K562 (cell line): ENCODE measurements at regions not wholly inside any gene's neighbourhood (a gene's known extent, or its start where the extent isn't known, plus 50 kb on each side); places are given as distances from the start of the nearest gene placed in this dataset.

ENCODE experiments used
- ATAC-seq: fragments of 200-7000 bp; cut with Tn5 transposase; 3 replicates; pipeline ENCODE4 v1.9.1; 2020; ENCODE audit warnings: moderate library complexity
- BruUV-seq: library from RNA; stranded (reverse); fragments of 400-500 nt; replicated peaks from 2 replicates; lab custom pipeline; 2021; lab: Mats Ljungman, UMichigan
- CTCF ChIA-PET: fragments of 300-600 bp; formaldehyde crosslinking; extraction: SDS; loops from one replicate; lab custom pipeline; 2021; ENCODE audit warnings: low intra/inter-chr PET ratio; lab: Yijun Ruan, JAX
- POLR2A ChIA-PET: fragments of 300-600, 350-650 bp; sonication (Branson Sonifier 250); formaldehyde crosslinking; extraction: SDS; loops from one replicate; lab custom pipeline; 2021; ENCODE audit warnings: antibody characterized with exemption, inconsistent platforms; lab: Yijun Ruan, JAX
- DNase-seq, 4 experiments: peaks; one replicate each; pipeline versions ENCODE4 v3.0.0 to v3.0.0-alpha.2; 2011 to 2018; ENCODE audit warnings: low spot score in 3 of 4, mixed read lengths in 3 of 4; ENCODE audit errors: extremely low read depth in 1 of 4
- FAIRE-seq: peaks from 2 replicates; lab custom pipeline; 2011; peaks lifted over from hg19 to GRCh38; lab: Jason Lieb, UNC
- H2AFZ ChIP-seq: 2 replicates; pipeline ENCODE4 v1.6.0; 2011; ENCODE audit warnings: low read depth, low read length, control low read depth, inconsistent platforms
- H3K27ac ChIP-seq: fragments of 200-600 bp; 3 replicates; pipeline ENCODE4 v1.8.0; 2011; ENCODE audit warnings: low read depth, mild to moderate bottlenecking, control low read depth, inconsistent platforms, low read length, moderate library complexity, mixed read lengths; ENCODE audit errors: extremely low read depth
- H3K27me3 ChIP-seq, 2 experiments: fragments of 300-600 bp in 1 of 2; 2 replicates in 1 of 2; 3 replicates in 1 of 2; pipeline versions ENCODE4 v1.6.0 to v1.8.0; 2011; ENCODE audit warnings: inconsistent platforms in 2 of 2, low read length in 2 of 2, mild to moderate bottlenecking in 1 of 2, mixed read lengths in 1 of 2, moderate library complexity in 1 of 2; ENCODE audit not compliant: control insufficient read depth in 2 of 2, insufficient read depth in 2 of 2
- H3K36me3 ChIP-seq: fragments of 300-600 bp; 3 replicates; pipeline ENCODE4 v1.8.0; 2011; ENCODE audit warnings: mild to moderate bottlenecking, low read length, inconsistent platforms; ENCODE audit not compliant: control insufficient read depth, insufficient read depth
- H3K4me1 ChIP-seq, 2 experiments: fragments of 200-600 bp in 1 of 2; replicated peaks in 1 of 2; 2 replicates in 1 of 2; 3 replicates in 1 of 2; pipeline versions ENCODE4 v1.5.1 to v1.8.0; 2011; ENCODE audit warnings: inconsistent platforms in 2 of 2, low read length in 2 of 2, mild to moderate bottlenecking in 1 of 2, mixed read lengths in 1 of 2, moderate library complexity in 1 of 2; ENCODE audit not compliant: control insufficient read depth in 2 of 2, insufficient read depth in 2 of 2
- H3K4me2 ChIP-seq: 2 replicates; pipeline ENCODE4 v1.6.1; 2011; ENCODE audit warnings: low read length, control low read depth, inconsistent platforms, mixed read lengths; ENCODE audit not compliant: insufficient read depth
- H3K4me3 ChIP-seq: fragments of 200-600 bp; sonication (generic), shearing (Covaris generic); 2 replicates; pipeline ENCODE4 v1.5.1; 2016; ENCODE audit warnings: control low read depth, inconsistent platforms
- H3K79me2 ChIP-seq: fragments of 200-600 bp; 3 replicates; pipeline ENCODE4 v1.8.0; 2011; ENCODE audit warnings: low read length, inconsistent platforms; ENCODE audit not compliant: control insufficient read depth, insufficient read depth
- H3K9ac ChIP-seq, 2 experiments: 2 replicates each; pipeline versions ENCODE4 v1.6.0 to v1.6.1; 2011; ENCODE audit warnings: low read depth in 2 of 2, low read length in 2 of 2, control low read depth in 1 of 2, inconsistent platforms in 1 of 2, mild to moderate bottlenecking in 1 of 2, mixed read lengths in 1 of 2; ENCODE audit not compliant: insufficient read depth in 1 of 2
- H3K9me1 ChIP-seq: one replicate; pipeline ENCODE4 v1.6.0; 2011; ENCODE audit warnings: inconsistent platforms, mild to moderate bottlenecking, low read length, moderate library complexity; ENCODE audit not compliant: control insufficient read depth, insufficient read depth
- H3K9me3 ChIP-seq: replicated peaks from 2 replicates; pipeline ENCODE4 v1.5.1; 2011; ENCODE audit warnings: low read depth, low read length, inconsistent platforms; ENCODE audit not compliant: control insufficient read depth, insufficient read depth
- H4K20me1 ChIP-seq: replicated peaks from 2 replicates; pipeline ENCODE4 v1.6.1; 2011; ENCODE audit warnings: low read length, inconsistent platforms, mixed read lengths; ENCODE audit not compliant: control insufficient read depth, insufficient read depth
- BACH1 ChIP-seq: fragments of 200-800 bp; sonication (Bioruptor generic); IDR thresholded peaks from 2 replicates; pipeline ENCODE4 v1.6.1; 2016; ENCODE audit warnings: missing genetic modification characterization, missing compliant biosample characterization
- CEBPB ChIP-seq: fragments of 450-650 bp; IDR thresholded peaks from 2 replicates; pipeline ENCODE4 v1.6.1; 2016; ENCODE audit warnings: missing genetic modification characterization, missing compliant biosample characterization
- E4F1 ChIP-seq: fragments of 250-450 bp; sonication (Bioruptor Pico); IDR thresholded peaks from 2 replicates; pipeline ENCODE4 v1.5.0; 2021; ENCODE audit warnings: mild to moderate bottlenecking, borderline replicate concordance
- HDGF ChIP-seq: fragments of 450-650 bp; IDR thresholded peaks from 2 replicates; pipeline ENCODE4 v1.6.1; 2016
- RBM25 ChIP-seq: fragments of 200-400 bp; formaldehyde crosslinking; IDR thresholded peaks from 2 replicates; pipeline ENCODE4 v1.6.1; 2018; ENCODE audit warnings: low read length, low read depth, moderate library complexity; ENCODE audit not compliant: severe bottlenecking
- RNF219 ChIP-seq: fragments of 250-450 bp; sonication (Bioruptor Pico); IDR thresholded peaks from 2 replicates; pipeline ENCODE4 v1.5.0; 2022; ENCODE audit warnings: mild to moderate bottlenecking
- SLC30A9 ChIP-seq: fragments of 250-450 bp; sonication (Bioruptor Pico); IDR thresholded peaks from 2 replicates; pipeline ENCODE4 v1.8.0; 2022; ENCODE audit warnings: mild to moderate bottlenecking, moderate library complexity
- SP1 ChIP-seq: sonication (generic); formaldehyde crosslinking; IDR thresholded peaks from 2 replicates; pipeline ENCODE4 v1.8.1; 2022; ENCODE audit warnings: mild to moderate bottlenecking, missing genetic modification reagents
- WGBS: fragments of 100-300 bp; shearing (Covaris generic); methylation state at CpG from one replicate; pipeline ENCODE4 v1.1.6; 2016; ENCODE audit warnings: low coverage, mixed read lengths; ENCODE audit not compliant: insufficient coverage; ENCODE audit errors: missing lambda C conversion rate; 5-methylcytosine and 5-hydroxymethylcytosine counted together
- in situ Hi-C: fragments of 300-500 bp; cut with MboI; formaldehyde crosslinking; loops from 4 replicates; pipeline ENCODE4 v1.15.0; 2018; ENCODE audit warnings: inconsistent platforms, mixed read lengths
- intact Hi-C: fragments of 100-400 bp; cut with micrococcal nuclease; formaldehyde crosslinking; loops from 2 replicates; pipeline ENCODE4 v1.14.2; 2022

- POLR2A ChIA-PET = interaction anchor here (0.6 to 3.2 kb wide), 7 partner anchors 12 to 1176 kb away, joined by 3 to 16 read pairs (median 4); a partner anchor contains a TSS
- in situ Hi-C loops = no loop called here
These were observed 74.1 kb upstream of the BTN3A2 start for GRCh38 chr6:26290941-26291340.

More at GRCh38 chr6:26290941-26291340, 74.1 kb upstream of the BTN3A2 start:
- no peak for FAIRE-seq
- Histone ChIP-seq H3K9ac (no peak overlapping the region), H3K9me1 (no peaks in the 10 kb centered on the region), H3K4me3 (no peak overlapping the region), H3K9me3 (peaks cover 40% of the 10 kb centered on the region), H3K27ac (no peak overlapping the region), H3K4me2 (no peak overlapping the region), H3K4me1 (peaks cover 0 to 19% of the 10 kb centered on the region in 2 experiments; a peak in 4 of 5 replicates), H4K20me1 (no peaks in the 10 kb centered on the region), H3K27me3 (no peaks in the 10 kb centered on the region), H3K36me3 (peaks cover 34% of the 10 kb centered on the region), H3K79me2 (peaks cover 12% of the 10 kb centered on the region), H2AFZ (no peak overlapping the region)
- DNase-seq = no peak
- intact Hi-C loops = no loop called here
- no peak for ATAC-seq
- no TSS peak for BruUV-seq
- CTCF ChIA-PET = no interaction called here
- no peak for TF ChIP-seq CEBPB
- no peak for TF ChIP-seq SP1 (CRISPR knock-in tag)
- TF ChIP-seq RNF219 (CRISPR knock-in tag) = no peak
- no peak for TF ChIP-seq E4F1 (CRISPR knock-in tag)
- no peak for TF ChIP-seq SLC30A9
- TF ChIP-seq BACH1 (tag) = no peak
- TF ChIP-seq RBM25 = no peak
- TF ChIP-seq HDGF = no peak
- WGBS = 95% methylated on average over 5 of the region's 5 CpGs
